H1 (cell line): ENCODE measurements at regions not wholly inside any gene's neighbourhood (a gene's known extent, or its start where the extent isn't known, plus 50 kb on each side); places are given as distances from the start of the nearest gene placed in this dataset.

Experiments
- EP300 ChIP-seq, 2 experiments: IDR thresholded peaks; 1 replicate in 1 of 2; 2 replicates in 1 of 2; pipeline ENCODE4 v1.6.1; 2011 to 2012; ENCODE audit warnings: low read depth in 2 of 2, low read length in 2 of 2, mild to moderate bottlenecking in 2 of 2, borderline replicate concordance in 1 of 2, inconsistent platforms in 1 of 2, moderate library complexity in 1 of 2
- EZH2 ChIP-seq: fragments of 200-600 bp; sonication (generic); IDR thresholded peaks from 2 replicates; pipeline ENCODE4 v1.7.1; 2012; ENCODE audit warnings: low read depth, mild to moderate bottlenecking, moderate library complexity, low read length, inconsistent platforms; ENCODE audit not compliant: severe bottlenecking
- FOSL1 ChIP-seq: IDR thresholded peaks from 2 replicates; pipeline ENCODE4 v1.6.1; 2011; ENCODE audit warnings: mild to moderate bottlenecking, low read depth, low read length, moderate library complexity; ENCODE audit not compliant: insufficient read depth
- JUN ChIP-seq: IDR thresholded peaks from 2 replicates; pipeline ENCODE4 v1.6.1; 2011; ENCODE audit warnings: low read depth, mild to moderate bottlenecking, improper control_type of control experiment, low read length
- KDM1A ChIP-seq: fragments of 200-600, 300-600 bp; sonication (generic); IDR thresholded peaks from 2 replicates; pipeline ENCODE4 v1.7.1; 2016; ENCODE audit warnings: mild to moderate bottlenecking, low read length, borderline replicate concordance
- NRF1 ChIP-seq: IDR thresholded peaks from 2 replicates; pipeline ENCODE4 v1.6.1; 2011; ENCODE audit warnings: mild to moderate bottlenecking, low read depth, low read length, improper control_type of control experiment
- POLR2A ChIP-seq, 2 experiments: IDR thresholded peaks; 1 replicate in 1 of 2; 2 replicates in 1 of 2; pipeline ENCODE4 v1.6.1; 2011; ENCODE audit warnings: low read depth in 2 of 2, low read length in 2 of 2, mild to moderate bottlenecking in 2 of 2; ENCODE audit errors: control extremely low read depth in 1 of 2
- POU5F1 ChIP-seq: IDR thresholded peaks from 2 replicates; pipeline ENCODE4 v1.6.1; 2011; ENCODE audit warnings: low read depth, mild to moderate bottlenecking, low read length, moderate library complexity
- SIRT6 ChIP-seq: IDR thresholded peaks from one replicate; pipeline ENCODE4 v1.7.1; 2012; ENCODE audit warnings: low read length, inconsistent platforms
- TF ChIP-seq, protein P1 (sequence below), 3 experiments: IDR thresholded peaks; 1 replicate in 2 of 3; 2 replicates in 1 of 3; pipeline versions ENCODE4 v1.5.1 to v1.6.1; 2011; ENCODE audit warnings: low read length in 3 of 3, mild to moderate bottlenecking in 3 of 3, inconsistent platforms in 2 of 3, low read depth in 1 of 3, moderate library complexity in 1 of 3; ENCODE audit not compliant: insufficient read depth in 1 of 3; ENCODE audit errors: control extremely low read depth in 1 of 3

DNA sequence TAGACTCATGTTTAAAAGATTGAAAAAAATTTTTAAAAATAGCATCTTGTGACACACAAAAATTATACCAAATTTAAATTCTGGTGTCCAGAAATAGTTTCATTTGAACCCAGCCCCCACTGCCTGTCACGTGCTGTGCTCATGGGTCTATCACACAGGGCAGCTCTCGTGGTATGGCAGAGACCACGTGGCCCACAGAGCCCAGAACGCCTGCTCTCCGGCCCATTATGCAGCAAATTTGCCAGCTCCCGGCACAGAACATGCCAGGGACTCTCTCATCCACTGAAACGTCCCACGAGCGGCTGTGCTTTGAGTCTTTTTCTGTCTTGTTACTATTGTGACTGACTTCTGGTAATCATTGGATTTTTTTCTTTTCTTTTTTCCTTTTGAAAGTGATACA is 224.3 kb downstream of the TTLL2 start:
- no peak for TF ChIP-seq POU5F1
- TF ChIP-seq NRF1 = no peak
- TF ChIP-seq, protein P1, sequence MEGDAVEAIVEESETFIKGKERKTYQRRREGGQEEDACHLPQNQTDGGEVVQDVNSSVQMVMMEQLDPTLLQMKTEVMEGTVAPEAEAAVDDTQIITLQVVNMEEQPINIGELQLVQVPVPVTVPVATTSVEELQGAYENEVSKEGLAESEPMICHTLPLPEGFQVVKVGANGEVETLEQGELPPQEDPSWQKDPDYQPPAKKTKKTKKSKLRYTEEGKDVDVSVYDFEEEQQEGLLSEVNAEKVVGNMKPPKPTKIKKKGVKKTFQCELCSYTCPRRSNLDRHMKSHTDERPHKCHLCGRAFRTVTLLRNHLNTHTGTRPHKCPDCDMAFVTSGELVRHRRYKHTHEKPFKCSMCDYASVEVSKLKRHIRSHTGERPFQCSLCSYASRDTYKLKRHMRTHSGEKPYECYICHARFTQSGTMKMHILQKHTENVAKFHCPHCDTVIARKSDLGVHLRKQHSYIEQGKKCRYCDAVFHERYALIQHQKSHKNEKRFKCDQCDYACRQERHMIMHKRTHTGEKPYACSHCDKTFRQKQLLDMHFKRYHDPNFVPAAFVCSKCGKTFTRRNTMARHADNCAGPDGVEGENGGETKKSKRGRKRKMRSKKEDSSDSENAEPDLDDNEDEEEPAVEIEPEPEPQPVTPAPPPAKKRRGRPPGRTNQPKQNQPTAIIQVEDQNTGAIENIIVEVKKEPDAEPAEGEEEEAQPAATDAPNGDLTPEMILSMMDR (IDR thresholded peaks at IDR 0.05; ENCODE audit: control extremely low read depth in 1 of 3, insufficient read depth in 1 of 3, low read depth in 1 of 3, low read length in 3 of 3) = no peak
- TF ChIP-seq KDM1A = no peak
- TF ChIP-seq JUN = no peak
- TF ChIP-seq POLR2A (IDR thresholded peaks at IDR 0.05; ENCODE audit: control extremely low read depth in 1 of 2, low read depth in 2 of 2, low read length in 2 of 2) = no peak
- TF ChIP-seq EP300 (IDR thresholded peaks at IDR 0.05; ENCODE audit: borderline replicate concordance in 1 of 2, low read depth in 2 of 2, low read length in 2 of 2) = no peak
- TF ChIP-seq FOSL1 = no peak
- TF ChIP-seq EZH2 = no peak
- no peak for TF ChIP-seq SIRT6
